GM21723 (cell line): ENCODE measurements at regions not wholly inside any gene's neighbourhood (a gene's known extent, or its start where the extent isn't known, plus 50 kb on each side); places are given as distances from the start of the nearest gene placed in this dataset.

Source experiments
- ATAC-seq: cut with Tn5 transposase; IDR thresholded peaks from one replicate; pipeline ENCODE4 v1.9.1; 2021; ENCODE audit warnings: mild to moderate bottlenecking, moderate library complexity; ENCODE audit not compliant: unreplicated experiment

DNA sequence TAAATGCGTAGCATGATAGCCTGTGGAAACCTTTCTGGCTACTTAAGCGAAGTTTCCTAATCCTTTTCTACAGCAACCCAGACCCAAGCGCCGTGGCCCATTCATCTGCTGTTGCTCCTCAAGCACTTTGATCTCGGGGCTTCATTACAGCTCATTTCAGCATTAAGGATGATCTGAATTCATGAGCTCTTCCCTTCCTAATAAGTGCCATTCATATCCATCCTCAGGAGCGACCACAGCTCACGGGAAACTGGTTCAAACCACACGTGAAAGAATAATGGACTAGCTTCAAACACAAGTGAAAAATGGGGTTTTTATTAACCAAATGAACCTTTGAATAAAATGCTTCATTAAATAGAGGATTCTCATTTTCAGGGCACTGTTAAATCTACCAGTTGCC, 202.6 kb upstream of the LEF1 start:
- no peak for ATAC-seq

DNA sequence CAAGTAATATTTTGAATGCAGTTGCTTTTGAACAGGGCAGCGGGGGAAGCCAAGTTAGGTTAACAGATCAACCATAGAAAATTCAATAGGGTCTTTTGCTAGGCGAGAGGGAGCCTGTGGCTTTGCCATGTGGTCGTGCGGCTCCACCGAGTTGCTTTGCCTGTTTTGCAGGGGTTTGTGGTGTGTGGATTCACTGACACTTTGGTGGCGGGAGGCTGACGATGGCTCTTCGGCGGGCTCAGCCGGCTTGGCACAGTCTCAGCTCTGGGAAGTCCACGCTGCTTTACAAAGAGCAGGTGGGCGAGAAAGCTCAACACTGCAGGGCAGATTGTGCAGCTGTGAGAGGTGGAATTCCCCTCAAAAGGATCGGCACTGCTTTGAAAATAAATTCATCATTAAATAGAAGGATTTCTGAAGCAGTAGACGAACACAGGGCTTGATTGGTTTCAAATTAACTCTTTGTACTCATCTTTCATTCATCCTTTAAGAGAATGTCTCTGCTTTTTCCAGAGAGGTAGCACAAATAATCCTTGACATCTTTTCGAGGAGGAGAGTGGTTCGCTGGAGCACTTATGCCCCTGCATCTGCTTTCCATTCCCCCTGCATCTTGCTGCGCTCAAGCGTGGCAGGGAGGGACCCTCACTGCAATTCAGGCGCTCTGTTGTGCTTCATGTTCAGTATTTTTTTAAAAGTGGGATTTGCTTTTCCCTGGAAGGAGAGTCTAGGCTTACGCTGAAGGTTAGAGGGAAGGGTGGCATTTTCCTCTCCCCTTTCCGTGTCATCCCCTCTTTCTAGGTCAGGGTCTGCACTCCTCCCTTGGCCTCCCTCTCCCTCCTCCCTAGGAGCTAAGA, 201.8 kb upstream of the LEF1 start:
- ATAC-seq = no peak

DNA sequence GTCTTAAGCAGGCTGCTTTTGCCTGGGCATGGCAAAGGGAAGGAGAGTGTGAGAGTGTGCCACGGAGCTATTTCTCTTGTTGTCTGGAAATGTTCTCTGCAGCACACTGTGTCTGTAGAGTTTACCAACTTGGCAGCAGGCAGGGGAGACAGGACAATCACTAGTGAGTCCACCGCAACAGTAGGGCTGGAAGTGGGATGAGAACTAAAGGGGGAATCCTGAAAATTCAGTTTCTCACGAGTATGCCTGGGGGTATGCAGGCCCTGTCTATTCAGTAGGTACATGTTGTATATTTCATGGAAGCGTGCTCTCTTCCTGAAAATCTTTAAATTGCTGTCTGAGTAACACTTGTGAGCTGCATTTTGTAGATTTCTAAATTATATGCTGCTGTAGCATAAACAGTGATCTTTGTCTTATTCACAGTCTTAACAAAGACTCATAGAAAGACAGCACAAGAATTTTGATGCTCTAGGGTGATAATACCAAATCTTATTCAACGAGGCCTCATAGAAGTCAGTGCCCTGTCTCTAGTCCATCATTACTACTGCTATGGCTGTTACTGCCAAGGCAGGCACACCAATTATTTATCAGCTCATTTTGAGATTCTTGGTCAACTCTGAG, 200.4 kb upstream of the LEF1 start:
- no peak for ATAC-seq

DNA sequence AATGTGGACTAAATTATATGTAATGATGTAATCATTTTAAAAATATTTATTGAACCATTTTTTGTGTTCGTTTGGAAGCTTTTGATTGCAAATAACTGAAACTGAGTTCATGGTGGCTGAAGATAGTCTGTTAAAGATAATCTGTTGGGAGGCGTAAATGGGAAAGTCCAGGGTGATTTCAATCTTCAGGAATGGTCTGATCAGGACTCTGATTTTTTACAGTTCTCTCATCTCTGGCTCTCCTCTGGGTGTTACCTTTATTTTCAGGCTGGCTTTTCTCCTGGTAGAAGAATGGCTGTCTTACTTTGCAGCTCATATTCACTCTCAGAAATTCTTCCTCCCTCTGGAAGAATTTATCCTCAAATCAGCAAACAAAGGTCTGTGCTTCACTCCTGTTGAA, 199.0 kb upstream of the LEF1 start:
- ATAC-seq = no peak

DNA sequence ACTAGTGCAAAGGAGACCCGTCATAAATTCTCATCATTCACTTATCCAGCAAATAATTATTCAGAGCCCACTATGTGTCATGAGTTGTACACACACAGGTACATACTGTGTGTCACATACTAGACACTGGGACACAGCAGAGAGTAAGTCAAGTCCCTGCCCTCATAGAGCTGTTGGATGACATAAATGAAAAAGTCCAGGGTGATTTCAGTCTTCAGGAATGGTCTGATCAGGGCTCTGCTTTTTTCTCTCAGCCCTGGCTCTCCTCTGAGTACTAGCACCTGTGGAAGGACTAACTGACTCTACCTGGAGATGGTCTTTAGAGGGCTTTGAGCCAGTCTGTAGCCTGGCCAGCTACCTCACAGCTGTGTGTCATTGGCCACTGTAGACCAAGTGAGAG, 198.0 kb upstream of the LEF1 start:
- no peak for ATAC-seq

DNA sequence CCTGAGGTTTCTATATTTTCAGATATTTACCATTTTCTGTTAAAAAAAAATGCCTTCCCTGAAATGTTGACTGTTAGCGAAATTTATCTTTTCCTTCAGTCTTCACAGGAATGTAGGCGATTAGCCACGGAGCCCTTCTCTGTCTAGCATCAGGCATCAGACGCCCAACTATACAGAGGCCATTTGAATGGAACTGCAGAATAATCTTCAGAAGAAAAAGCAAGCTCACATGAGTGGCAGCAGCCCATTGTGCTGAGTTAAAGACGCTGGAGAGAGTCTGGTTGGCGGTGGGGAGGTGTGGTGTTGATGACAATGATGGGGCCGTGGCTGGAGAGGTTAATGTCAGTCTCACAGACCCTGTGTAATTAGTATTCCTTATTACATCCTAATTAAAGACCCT, 196.8 kb upstream of the LEF1 start:
- ATAC-seq = no peak

DNA sequence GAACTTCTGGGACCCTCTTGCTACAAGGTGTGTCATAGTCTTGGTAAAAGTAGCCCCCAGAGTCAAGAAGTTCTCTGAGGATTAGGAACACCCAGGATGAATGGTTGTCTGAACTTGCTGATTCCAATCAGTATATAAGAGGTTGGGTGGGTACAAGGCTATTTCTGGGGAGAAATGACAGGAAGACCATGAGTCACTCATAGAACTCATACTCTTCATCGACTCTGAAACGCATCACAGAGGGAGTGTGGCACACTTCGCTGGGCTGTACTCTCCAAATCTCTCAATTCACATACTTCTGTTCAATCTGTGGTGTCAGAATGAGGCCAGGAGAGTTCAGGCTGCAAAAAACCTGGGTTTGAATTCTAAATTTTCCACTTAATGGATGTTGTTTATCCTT, 193.2 kb upstream of the LEF1 start:
- ATAC-seq = no peak

DNA sequence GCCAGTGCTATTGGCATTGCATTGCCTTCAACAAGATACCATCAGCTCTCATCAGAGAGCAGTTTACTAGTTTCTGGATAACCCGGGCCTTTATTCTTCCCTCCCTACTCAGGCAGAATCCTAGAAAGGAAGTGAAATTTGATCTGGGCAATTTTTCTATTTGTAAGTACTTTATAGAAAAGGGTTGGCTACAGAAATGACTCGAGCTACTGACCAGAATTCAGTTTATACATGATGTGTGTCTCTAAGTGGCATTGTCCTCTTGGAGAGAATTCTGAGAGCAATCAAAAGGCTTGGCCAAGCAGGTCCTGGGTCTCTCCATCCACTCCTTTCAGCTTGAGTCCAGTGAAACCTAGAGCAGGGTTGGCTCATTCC, 192.7 kb upstream of the LEF1 start:
- ATAC-seq = no peak

DNA sequence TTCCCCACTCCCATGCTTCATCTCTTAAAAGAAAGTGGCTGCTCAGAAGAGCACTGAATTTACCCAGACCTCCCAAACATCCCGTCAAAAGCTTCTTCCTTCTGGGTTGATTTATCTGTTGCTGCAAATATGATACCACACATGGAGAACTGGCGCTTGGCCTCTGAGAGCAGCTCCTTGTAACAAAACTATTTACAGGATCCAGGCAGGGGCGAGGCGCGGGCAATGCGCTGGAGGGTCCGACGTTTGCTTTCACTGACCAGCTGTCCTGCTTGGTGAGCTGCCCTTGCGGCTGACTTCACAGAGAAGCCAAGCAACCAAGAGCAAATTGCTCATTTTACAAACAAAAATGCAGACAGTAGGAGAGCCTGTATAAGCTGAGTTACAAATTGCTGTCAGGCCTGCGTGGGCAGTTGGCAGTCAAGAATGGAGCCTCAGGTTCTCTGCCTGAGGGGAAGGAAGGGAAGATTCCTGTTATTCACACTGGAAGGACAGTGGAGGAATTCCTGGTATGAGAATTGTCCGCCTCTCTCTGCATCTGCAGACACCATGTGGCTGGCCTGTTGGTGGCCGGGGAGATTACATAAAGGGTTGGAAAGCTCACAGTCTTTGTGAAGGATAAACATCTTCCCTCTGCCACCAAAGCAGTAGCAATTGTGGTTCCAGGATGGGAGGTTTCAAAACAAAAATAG, 192.2 kb upstream of the LEF1 start:
- ATAC-seq = no peak

DNA sequence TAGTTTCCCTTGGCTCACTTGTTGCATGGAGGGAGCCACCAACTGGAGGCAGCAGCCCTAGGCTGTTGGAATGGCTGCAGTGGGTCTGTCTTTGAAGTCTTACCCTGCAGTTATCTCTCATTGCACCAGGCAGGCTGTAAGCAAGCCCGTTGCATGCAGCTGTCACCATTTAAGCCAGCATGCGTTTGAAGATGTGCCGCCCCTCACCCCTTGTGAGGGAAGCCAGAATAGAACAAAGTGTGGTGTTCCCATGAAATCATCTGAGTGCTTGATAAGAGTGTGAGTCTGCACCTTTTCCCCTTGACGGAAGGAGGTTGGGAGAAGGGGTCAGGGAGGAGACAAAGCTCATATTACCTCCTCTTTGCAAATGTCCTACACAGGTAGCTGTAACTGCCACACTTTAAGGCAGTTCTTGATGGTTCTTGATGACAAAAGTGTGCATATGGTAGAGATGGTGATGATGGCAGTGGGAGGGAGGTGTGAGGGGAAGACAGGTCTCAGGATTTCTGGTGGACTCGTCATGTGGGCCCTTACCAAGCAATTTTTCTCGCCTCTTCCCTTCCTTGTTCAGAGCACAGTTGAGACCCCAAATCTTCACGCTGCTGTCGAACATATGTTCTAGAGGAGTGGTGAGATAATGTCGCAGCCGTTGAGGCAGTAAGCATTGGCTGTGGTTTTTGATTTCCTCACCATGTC, 191.4 kb upstream of the LEF1 start:
- ATAC-seq = no peak

DNA sequence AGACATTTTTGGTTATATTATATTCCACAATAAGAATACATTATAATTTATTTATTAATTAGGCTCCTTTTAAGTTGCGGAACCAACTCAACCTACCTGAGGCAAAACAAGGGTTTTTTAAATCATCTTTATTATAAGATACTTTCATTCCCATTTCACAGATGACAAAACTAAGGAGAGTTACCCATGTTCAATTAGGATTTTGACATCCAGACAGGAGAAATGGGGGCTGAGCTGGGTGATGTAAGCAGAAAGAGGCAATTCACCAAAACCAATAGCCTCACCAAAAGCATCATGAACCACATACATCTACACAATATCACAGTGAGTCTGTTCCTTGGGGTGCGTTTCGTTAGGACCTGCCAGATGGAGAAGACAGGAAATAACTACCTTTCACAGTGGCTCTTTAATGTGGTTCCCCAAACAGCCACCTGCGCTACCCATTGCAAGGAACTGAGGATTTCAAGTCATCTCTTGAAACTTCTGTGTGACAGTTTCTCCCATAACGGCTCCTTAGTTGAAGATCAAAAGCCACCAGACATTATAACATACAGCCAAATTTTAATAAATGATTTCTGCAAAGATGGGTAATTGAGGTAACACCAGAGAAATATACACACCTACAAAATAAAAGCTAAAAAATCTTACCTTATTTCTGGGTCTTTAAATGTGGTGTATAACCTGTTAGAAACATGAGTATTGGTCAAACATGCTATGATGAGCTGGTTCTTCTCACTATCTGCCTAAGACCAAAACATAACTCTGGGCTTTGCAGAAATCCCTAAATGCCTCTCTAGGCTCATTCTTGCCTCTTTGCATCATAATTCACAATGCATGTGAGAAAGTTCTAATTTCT, 190.6 kb upstream of the LEF1 start:
- no peak for ATAC-seq

DNA sequence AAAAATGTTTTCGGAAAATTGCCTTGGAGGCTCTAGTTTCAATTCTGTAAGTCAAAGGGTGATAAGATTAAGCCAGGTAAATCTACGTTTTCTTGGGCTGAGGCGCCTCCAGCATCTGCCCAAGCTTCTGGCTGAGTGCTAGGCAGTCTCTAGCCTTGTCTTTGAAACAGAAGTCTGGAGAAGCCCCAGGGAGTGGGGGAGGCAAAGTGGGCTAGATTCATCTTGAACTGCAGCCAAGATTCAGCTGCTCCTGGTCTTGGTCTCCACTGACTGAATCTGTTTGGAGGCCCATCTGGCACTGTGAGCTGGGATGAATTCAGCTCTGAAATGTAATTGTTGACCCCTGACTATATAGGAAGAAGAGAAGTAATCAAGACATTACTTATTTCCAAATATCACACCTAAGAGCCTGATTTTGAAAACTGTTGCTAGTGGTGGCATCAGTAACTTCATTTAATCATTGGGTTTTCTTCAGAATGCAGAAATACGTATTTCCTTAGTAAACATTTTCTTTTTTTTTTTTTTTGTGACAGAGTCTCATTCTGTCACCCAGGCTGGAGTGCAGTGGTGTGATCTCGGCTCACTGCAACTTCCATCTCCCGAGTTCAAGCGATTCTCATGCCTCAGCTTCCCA, 187.3 kb upstream of the LEF1 start:
- no peak for ATAC-seq

DNA sequence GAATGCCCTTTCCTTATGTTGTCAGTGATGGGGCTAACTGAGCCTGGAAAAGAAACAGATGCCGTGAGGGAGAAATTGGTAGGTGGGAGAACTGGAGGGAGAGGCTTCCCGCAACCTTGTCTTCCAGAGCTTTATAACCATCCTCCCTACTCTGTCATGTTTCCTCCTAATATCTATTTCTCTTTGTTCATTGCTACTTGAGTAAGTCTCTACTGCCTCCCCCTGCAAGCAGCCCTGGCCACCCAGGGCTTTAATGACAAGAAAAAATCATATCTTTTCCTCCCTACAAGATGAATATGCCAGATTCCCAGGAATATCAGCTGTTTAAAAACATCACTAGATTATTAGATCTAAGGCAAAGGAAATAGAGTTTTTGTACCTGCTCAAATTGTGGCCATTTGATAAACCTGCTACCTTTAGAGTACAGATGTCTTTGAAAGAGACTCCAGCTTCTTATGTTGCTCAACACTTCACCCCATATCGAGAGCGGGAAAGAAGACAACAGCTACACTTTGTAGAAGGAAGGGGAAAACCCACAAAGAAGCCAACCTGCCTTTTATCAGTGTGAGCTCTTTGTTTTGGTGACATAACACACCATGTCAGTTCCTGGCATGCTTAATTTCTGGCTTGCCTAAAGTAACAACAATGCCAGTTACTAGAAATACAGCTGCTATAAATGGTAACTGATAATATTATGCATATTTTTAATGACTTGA, 186.6 kb upstream of the LEF1 start:
- no peak for ATAC-seq

DNA sequence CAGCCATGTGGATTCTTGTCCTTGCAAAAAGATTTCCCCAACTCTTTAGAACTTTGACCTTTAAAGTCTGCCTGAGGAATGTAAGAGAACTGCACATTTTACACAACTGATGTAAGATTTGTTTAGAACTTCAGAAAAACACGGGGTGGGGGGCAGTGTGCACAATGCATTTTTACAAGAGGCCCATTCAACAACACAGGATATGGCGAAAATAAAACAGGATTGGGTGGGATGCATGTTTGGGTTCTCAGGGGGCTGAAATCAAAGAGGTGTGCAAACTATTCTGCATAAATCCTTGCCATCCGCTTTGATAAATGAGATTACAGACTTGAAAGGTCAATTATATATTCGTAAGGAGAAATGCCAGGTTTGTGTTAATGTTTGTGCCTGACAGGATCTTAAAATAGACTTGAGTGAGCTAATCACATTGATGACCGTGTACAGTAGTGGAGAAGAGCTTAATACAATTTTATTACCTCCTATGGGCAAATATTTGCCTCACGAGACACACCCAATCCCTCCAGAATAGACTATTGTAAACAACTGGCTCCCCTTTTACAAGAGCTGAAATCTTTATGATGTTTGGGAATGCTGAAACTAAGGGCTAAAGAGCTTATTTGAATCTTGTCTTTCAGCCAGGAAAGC, 184.1 kb upstream of the LEF1 start:
- ATAC-seq = no peak

DNA sequence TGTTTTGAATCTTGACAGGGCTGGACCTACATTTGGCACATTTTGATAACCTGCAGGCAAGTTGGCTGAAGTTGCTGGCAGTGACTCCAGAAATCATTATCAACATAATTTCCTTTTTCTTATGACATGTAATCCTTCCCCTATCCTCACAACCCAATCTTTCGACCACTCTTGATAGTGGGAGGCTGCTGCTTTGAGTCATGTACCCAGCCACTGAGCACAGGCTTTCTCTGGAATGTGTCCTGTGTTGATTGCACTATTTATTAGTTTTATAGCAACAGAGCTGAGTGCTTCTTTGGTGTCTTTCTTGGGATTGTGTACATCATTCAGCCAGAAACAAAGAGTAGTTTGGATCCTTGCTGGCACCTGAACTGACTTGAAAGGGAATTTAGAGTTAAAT, 183.1 kb upstream of the LEF1 start:
- no peak for ATAC-seq

DNA sequence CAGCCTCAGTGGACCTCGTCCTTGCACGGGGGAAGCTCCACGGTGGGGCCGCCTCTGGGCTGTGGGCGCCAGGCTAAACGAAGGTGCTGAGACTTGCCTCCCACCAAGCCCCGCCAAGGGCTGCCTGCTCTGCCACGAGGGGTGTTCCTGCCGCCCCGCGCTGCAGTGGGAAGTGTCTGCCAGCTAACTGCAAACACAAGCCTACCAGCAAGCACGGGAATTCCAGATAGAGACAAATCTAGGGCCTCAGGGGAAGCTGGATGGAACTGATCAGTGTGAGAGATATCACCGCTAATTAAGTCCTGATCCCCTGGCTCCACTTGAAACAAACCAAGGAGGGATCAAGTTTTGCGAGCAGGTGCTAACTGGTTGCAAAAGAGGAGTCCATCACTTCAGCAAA, 181.6 kb upstream of the LEF1 start:
- ATAC-seq = no peak

DNA sequence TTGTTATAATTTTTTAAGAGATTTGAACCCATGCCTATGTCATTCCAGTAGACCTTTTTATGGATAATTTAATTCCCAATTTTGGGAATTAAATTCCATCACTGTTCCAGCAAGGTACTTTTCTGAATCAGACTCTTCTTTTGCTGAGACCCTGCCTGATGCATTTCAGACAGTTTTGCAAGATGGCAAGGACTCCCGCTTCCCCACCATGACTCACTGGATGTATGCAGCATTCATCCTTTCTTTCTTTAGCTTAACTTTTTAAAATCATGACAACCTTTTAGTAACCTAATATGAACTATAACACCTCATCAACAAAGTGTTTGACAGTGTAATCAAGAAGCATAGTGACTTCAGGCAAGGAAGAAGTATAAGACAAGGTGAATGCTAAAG, 178.1 kb upstream of the LEF1 start:
- no peak for ATAC-seq

DNA sequence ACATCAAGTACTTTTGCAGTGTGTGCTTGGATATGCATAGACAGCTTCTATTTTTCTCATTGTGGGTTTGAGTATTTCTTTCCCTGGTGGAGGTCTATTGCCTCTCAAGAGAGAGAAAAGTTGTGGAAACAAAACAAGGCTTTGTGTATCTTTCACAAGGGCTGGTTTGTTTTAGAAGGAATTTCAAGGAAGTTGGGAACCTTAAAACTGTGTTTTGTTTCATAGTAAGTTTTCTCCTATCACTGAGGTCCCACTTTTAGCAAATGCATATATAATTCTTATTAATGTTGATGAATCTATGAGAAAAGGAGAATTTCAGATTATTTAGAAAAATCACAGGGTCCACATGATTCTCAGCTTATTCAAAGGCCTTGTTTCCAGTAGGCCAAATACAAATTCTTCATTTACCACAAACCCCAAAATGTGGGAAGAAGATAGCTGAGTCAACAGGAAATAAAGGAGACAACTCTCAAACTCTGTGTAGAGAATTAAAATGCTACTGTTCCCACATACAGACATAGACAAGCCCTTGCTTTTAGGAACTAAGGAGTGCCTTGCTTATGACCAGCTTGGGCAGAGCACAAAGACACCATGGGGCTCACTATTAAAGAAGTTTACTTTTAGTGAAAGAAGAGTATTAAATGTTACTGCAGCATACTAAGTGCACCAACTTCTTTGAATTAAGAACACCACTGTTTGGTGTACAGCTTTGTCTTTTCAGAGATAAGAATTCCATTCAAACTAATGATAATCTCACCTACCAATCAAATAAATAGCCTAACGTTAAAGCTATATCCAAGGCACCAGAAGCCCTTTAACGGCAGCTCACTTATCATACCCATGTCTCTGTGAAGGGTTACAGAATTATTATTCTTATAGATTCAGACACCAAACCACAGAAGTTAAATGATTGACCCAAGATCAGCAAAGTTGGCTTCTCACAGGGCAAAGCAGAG, 177.4 kb upstream of the LEF1 start:
- no peak for ATAC-seq
